ENCODE measurements at regions not wholly inside any gene's neighbourhood (a gene's known extent, or its start where the extent isn't known, plus 50 kb on each side); places are given as distances from the start of the nearest gene placed in this dataset.

GRCh38 chr2:207291625-207292252, 126.0 kb upstream of the KLF7 start:
- DNase-seq, result no peak
- Histone ChIP-seq H3K79me1 (replicated peaks; ENCODE audit: low read length, poor library complexity, severe bottlenecking) (no peaks in the 10 kb centered on the region), H3K36me3 (ENCODE audit: control insufficient read depth in 1 of 2, insufficient read depth in 2 of 2, low read depth in 1 of 2, low read length in 2 of 2) (no peaks in the 10 kb centered on the region), H3K4me2 (ENCODE audit: low read length, poor library complexity, severe bottlenecking) (no peak overlapping the region), H4K91ac (ENCODE audit: low read length) (no peak overlapping the region), H2BK15ac (ENCODE audit: low read depth, poor library complexity, severe bottlenecking) (no peak overlapping the region), H3K14ac (ENCODE audit: low read length in 2 of 2) (no peak overlapping the region), H2AK5ac (ENCODE audit: low read length, severe bottlenecking) (no peak overlapping the region), H3K23ac (ENCODE audit: low read length in 2 of 2) (no peak overlapping the region), H3K4me1 (ENCODE audit: control insufficient read depth, insufficient read depth, low read depth, low read length) (no peaks in the 10 kb centered on the region), H2AFZ (ENCODE audit: low read depth, low read length) (no peak overlapping the region), H2BK12ac (ENCODE audit: low read length in 2 of 2) (no peak overlapping the region), H3K18ac (ENCODE audit: low read depth in 1 of 2, low read length in 2 of 2) (no peak overlapping the region), H2BK5ac (ENCODE audit: low read depth, low read length, poor library complexity, severe bottlenecking) (no peak overlapping the region), H3K9me3 (ENCODE audit: control insufficient read depth, low read length) (no peaks in the 10 kb centered on the region), H3K4ac (ENCODE audit: low read depth in 1 of 2, low read length in 2 of 2) (no peak overlapping the region), H3K27me3 (ENCODE audit: control insufficient read depth in 1 of 2, insufficient read depth in 1 of 2, low read length in 2 of 2) (no peaks in the 10 kb centered on the region), H4K8ac (ENCODE audit: low read length) (no peak overlapping the region), H3K4me3 (ENCODE audit: insufficient read depth in 1 of 2, low read depth in 1 of 2, low read length in 2 of 2) (no peak overlapping the region), H3K9ac (ENCODE audit: low read length) (no peak overlapping the region), H3K27ac (ENCODE audit: low read length, poor library complexity, severe bottlenecking) (no peak overlapping the region), H2BK120ac (ENCODE audit: low read depth, low read length) (no peak overlapping the region)
- WGBS, result 97% methylated on average over 3 of the region's 5 CpGs

DNA sequence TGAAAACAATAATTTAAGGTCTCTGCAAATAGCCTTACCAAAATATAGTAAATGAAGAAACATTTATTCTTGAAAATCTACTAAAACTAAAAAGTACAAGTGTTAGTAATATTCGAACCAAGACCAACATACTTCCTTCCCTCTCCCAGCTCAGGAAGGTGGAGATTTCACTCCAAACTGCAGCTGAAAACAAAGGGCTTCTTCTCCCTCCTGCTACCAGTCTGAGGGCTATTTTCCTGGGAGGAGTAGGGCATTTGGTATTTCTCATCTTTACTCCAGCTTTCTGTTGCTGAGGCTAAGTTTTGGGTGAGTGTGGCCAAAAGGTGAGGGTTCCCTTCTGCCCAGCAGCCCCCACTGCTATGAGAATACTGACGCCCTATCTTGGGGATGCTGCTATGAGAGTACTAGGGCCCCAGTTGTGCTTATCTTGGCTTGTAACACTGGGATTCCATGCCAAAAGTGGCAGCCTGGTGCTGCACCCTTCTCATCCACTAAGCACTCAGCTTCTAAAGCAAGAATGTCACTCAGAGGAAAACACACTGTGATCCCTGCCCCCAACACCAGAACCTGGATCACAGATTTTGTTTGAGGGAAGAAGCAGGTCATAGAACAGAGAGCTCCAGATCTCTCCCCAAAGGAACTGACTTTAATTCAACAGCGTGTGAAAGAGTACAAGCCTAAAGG, 130.7 kb upstream of the KLF7 start:
- H3K23ac ChIP-seq (ENCODE audit: low read length in 2 of 2), result no peak overlapping the region
- no peak overlapping the region for H2BK15ac ChIP-seq (ENCODE audit: low read depth, poor library complexity, severe bottlenecking)
- no peak overlapping the region for H3K4ac ChIP-seq (ENCODE audit: low read depth in 1 of 2, low read length in 2 of 2)
- no peak overlapping the region for H3K18ac ChIP-seq (ENCODE audit: low read depth in 1 of 2, low read length in 2 of 2)
- no peaks in the 10 kb centered on the region for H3K79me1 ChIP-seq (replicated peaks; ENCODE audit: low read length, poor library complexity, severe bottlenecking)
- no peak overlapping the region for H4K91ac ChIP-seq (ENCODE audit: low read length)
- peaks cover 4% of the 10 kb centered on the region for H3K9me3 ChIP-seq (ENCODE audit: control insufficient read depth, low read length)
- no peak overlapping the region for H3K14ac ChIP-seq (ENCODE audit: low read length in 2 of 2)
- peak overlapping the region in 1 of 2 experiments; percentile 46 for H2BK12ac ChIP-seq (ENCODE audit: low read length in 2 of 2)
- H3K27ac ChIP-seq (ENCODE audit: low read length, poor library complexity, severe bottlenecking), result no peak overlapping the region
- no peak for DNase-seq
- H3K4me1 ChIP-seq (ENCODE audit: control insufficient read depth, insufficient read depth, low read depth, low read length), result no peaks in the 10 kb centered on the region
- H3K4me2 ChIP-seq (ENCODE audit: low read length, poor library complexity, severe bottlenecking), result no peak overlapping the region
- no peak overlapping the region for H3K9ac ChIP-seq (ENCODE audit: low read length)
- H2BK5ac ChIP-seq (ENCODE audit: low read depth, low read length, poor library complexity, severe bottlenecking), result no peak overlapping the region
- H4K8ac ChIP-seq (ENCODE audit: low read length), result no peak overlapping the region
- 96% methylated on average over 2 of the region's 3 CpGs for WGBS
- no peaks in the 10 kb centered on the region for H3K36me3 ChIP-seq (ENCODE audit: control insufficient read depth in 1 of 2, insufficient read depth in 2 of 2, low read depth in 1 of 2, low read length in 2 of 2)
- H3K27me3 ChIP-seq (ENCODE audit: control insufficient read depth in 1 of 2, insufficient read depth in 1 of 2, low read length in 2 of 2), result no peaks in the 10 kb centered on the region
- no peak overlapping the region for H2AK5ac ChIP-seq (ENCODE audit: low read length, severe bottlenecking)
- H3K4me3 ChIP-seq (ENCODE audit: insufficient read depth in 1 of 2, low read depth in 1 of 2, low read length in 2 of 2), result no peak overlapping the region
- no peak overlapping the region for H2AFZ ChIP-seq (ENCODE audit: low read depth, low read length)
- no peak overlapping the region for H2BK120ac ChIP-seq (ENCODE audit: low read depth, low read length)

DNA sequence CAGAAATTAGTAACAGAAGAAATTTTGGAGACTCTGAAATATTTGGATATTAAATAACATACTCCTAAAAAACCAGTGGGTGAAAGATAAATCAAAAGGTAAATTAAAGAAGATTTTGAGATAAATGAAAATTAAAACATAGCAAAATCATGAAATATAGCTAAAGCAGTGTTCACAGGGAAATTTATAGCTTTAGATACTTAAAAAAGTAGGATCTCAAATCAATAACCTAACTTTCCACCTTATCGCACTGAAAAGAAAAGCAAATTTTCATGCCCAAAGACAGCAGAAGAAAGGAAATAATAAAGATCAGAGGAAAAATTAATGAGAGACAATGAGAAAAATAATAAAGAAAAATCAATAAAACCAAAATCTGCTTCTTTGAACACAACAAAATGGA, 135.1 kb upstream of the KLF7 start:
- Histone ChIP-seq H3K27me3 (ENCODE audit: control insufficient read depth in 1 of 2, insufficient read depth in 1 of 2, low read length in 2 of 2) (no peaks in the 10 kb centered on the region), H2AFZ (ENCODE audit: low read depth, low read length) (no peak overlapping the region), H3K36me3 (ENCODE audit: control insufficient read depth in 1 of 2, insufficient read depth in 2 of 2, low read depth in 1 of 2, low read length in 2 of 2) (no peaks in the 10 kb centered on the region), H3K9me3 (ENCODE audit: control insufficient read depth, low read length) (peaks cover 4% of the 10 kb centered on the region), H3K4me3 (ENCODE audit: insufficient read depth in 1 of 2, low read depth in 1 of 2, low read length in 2 of 2) (no peak overlapping the region), H2BK15ac (ENCODE audit: low read depth, poor library complexity, severe bottlenecking) (no peak overlapping the region), H3K4me2 (ENCODE audit: low read length, poor library complexity, severe bottlenecking) (no peak overlapping the region), H2BK12ac (ENCODE audit: low read length in 2 of 2) (no peak overlapping the region), H3K79me1 (replicated peaks; ENCODE audit: low read length, poor library complexity, severe bottlenecking) (no peaks in the 10 kb centered on the region), H4K91ac (ENCODE audit: low read length) (no peak overlapping the region), H3K27ac (ENCODE audit: low read length, poor library complexity, severe bottlenecking) (no peak overlapping the region), H3K18ac (ENCODE audit: low read depth in 1 of 2, low read length in 2 of 2) (no peak overlapping the region), H2AK5ac (ENCODE audit: low read length, severe bottlenecking) (no peak overlapping the region), H4K8ac (ENCODE audit: low read length) (no peak overlapping the region), H3K9ac (ENCODE audit: low read length) (no peak overlapping the region), H3K23ac (ENCODE audit: low read length in 2 of 2) (no peak overlapping the region), H2BK120ac (ENCODE audit: low read depth, low read length) (no peak overlapping the region), H2BK5ac (ENCODE audit: low read depth, low read length, poor library complexity, severe bottlenecking) (no peak overlapping the region), H3K4me1 (ENCODE audit: control insufficient read depth, insufficient read depth, low read depth, low read length) (no peaks in the 10 kb centered on the region), H3K4ac (ENCODE audit: low read depth in 1 of 2, low read length in 2 of 2) (no peak overlapping the region), H3K14ac (ENCODE audit: low read length in 2 of 2) (no peak overlapping the region)
- DNase-seq, result no peak
- WGBS, result no CpG with 5 or more reads among the region's 1 CpG

GRCh38 chr2:207304761-207305160, 139.0 kb upstream of the KLF7 start:
- Histone ChIP-seq H3K9ac (ENCODE audit: low read length) (no peak overlapping the region), H2AK5ac (ENCODE audit: low read length, severe bottlenecking) (no peak overlapping the region), H2BK15ac (ENCODE audit: low read depth, poor library complexity, severe bottlenecking) (no peak overlapping the region), H3K4me2 (ENCODE audit: low read length, poor library complexity, severe bottlenecking) (no peak overlapping the region), H3K18ac (ENCODE audit: low read depth in 1 of 2, low read length in 2 of 2) (no peak overlapping the region), H3K9me3 (ENCODE audit: control insufficient read depth, low read length) (peaks cover 4% of the 10 kb centered on the region), H3K79me1 (replicated peaks; ENCODE audit: low read length, poor library complexity, severe bottlenecking) (no peaks in the 10 kb centered on the region), H3K4me1 (ENCODE audit: control insufficient read depth, insufficient read depth, low read depth, low read length) (no peaks in the 10 kb centered on the region), H2BK12ac (ENCODE audit: low read length in 2 of 2) (no peak overlapping the region), H4K8ac (ENCODE audit: low read length) (no peak overlapping the region), H2BK120ac (ENCODE audit: low read depth, low read length) (no peak overlapping the region), H3K27ac (ENCODE audit: low read length, poor library complexity, severe bottlenecking) (no peak overlapping the region), H3K14ac (ENCODE audit: low read length in 2 of 2) (no peak overlapping the region), H3K36me3 (ENCODE audit: control insufficient read depth in 1 of 2, insufficient read depth in 2 of 2, low read depth in 1 of 2, low read length in 2 of 2) (no peaks in the 10 kb centered on the region), H3K23ac (ENCODE audit: low read length in 2 of 2) (no peak overlapping the region), H3K4me3 (ENCODE audit: insufficient read depth in 1 of 2, low read depth in 1 of 2, low read length in 2 of 2) (no peak overlapping the region), H3K4ac (ENCODE audit: low read depth in 1 of 2, low read length in 2 of 2) (no peak overlapping the region), H2BK5ac (ENCODE audit: low read depth, low read length, poor library complexity, severe bottlenecking) (no peak overlapping the region), H4K91ac (ENCODE audit: low read length) (no peak overlapping the region), H3K27me3 (ENCODE audit: control insufficient read depth in 1 of 2, insufficient read depth in 1 of 2, low read length in 2 of 2) (no peaks in the 10 kb centered on the region), H2AFZ (ENCODE audit: low read depth, low read length) (no peak overlapping the region)
- no peak for DNase-seq
- WGBS, result 69% methylated on average over 5 of the region's 5 CpGs

Data from mesenchymal stem cell (in vitro differentiated cells and primary cell).